CD4-positive, alpha-beta T cell (primary cell): ENCODE measurements at regions not wholly inside any gene's neighbourhood (a gene's known extent, or its start where the extent isn't known, plus 50 kb on each side); places are given as distances from the start of the nearest gene placed in this dataset.

Source experiments
- ATAC-seq: fragments of 200-7000 bp; cut with Tn5 transposase; one replicate; pipeline ENCODE4 v1.10.0; 2022; ENCODE audit warnings: mild to moderate bottlenecking; ENCODE audit not compliant: poor library complexity
- CTCF ChIA-PET: fragments of 350-600 bp; sonication (Branson Sonifier 250); formaldehyde crosslinking; loops from one replicate; lab custom pipeline; 2021; ENCODE audit warnings: antibody characterized with exemption, inconsistent platforms; lab: Charles Lee
- POLR2A ChIA-PET: fragments of 350-600 bp; sonication (Branson Sonifier 250); formaldehyde crosslinking; loops from one replicate; lab custom pipeline; 2021; ENCODE audit warnings: antibody characterized with exemption, inconsistent platforms; lab: Charles Lee
- DNase-seq, 14 experiments: peaks; one replicate each; pipeline ENCODE4 v3.0.0-alpha.2; 2013 to 2020; ENCODE audit warnings: mixed read lengths in 2 of 14
- H3K27ac ChIP-seq, 2 donors: one replicate each; pipeline versions ENCODE4 v1.5.1 to v1.7.0; 2013; ENCODE audit warnings: low read length in 2 of 2, low read depth in 1 of 2, mild to moderate bottlenecking in 1 of 2
- H3K27me3 ChIP-seq, 2 experiments: 1 replicate in 1 of 2; 2 replicates in 1 of 2; pipeline versions ENCODE4 v1.6.1 to v1.7.0; 2013; ENCODE audit warnings: low read length in 2 of 2, control low read depth in 1 of 2, mild to moderate bottlenecking in 1 of 2, moderate library complexity in 1 of 2; ENCODE audit not compliant: insufficient read depth in 2 of 2, control insufficient read depth in 1 of 2
- H3K36me3 ChIP-seq: one replicate; pipeline ENCODE4 v1.6.1; 2013; ENCODE audit warnings: low read length, control low read depth; ENCODE audit not compliant: insufficient read depth
- H3K4me1 ChIP-seq: one replicate; pipeline ENCODE4 v1.6.1; 2013; ENCODE audit warnings: low read length, control low read depth; ENCODE audit not compliant: insufficient read depth
- H3K4me3 ChIP-seq: one replicate; pipeline ENCODE4 v1.5.1; 2013; ENCODE audit warnings: mild to moderate bottlenecking, low read length, moderate library complexity
- H3K9me3 ChIP-seq, 2 experiments: 1 replicate in 1 of 2; 2 replicates in 1 of 2; pipeline versions ENCODE4 v1.6.1 to v1.7.0; 2013; ENCODE audit warnings: low read length in 2 of 2, mild to moderate bottlenecking in 2 of 2, control low read depth in 1 of 2, moderate library complexity in 1 of 2; ENCODE audit not compliant: control insufficient read depth in 1 of 2, insufficient read depth in 1 of 2
- H3K27ac Mint-ChIP-seq: one replicate; pipeline ENCODE4 v1.8.0; 2020; ENCODE audit warnings: mixed read lengths
- H3K27me3 Mint-ChIP-seq: one replicate; pipeline ENCODE4 v1.8.0; 2021; ENCODE audit warnings: mixed read lengths
- H3K36me3 Mint-ChIP-seq: one replicate; pipeline ENCODE4 v1.8.0; 2021; ENCODE audit warnings: low read depth, mixed read lengths
- H3K4me1 Mint-ChIP-seq: one replicate; pipeline ENCODE4 v1.8.0; 2021; ENCODE audit warnings: low read depth, mixed read lengths
- H3K4me3 Mint-ChIP-seq: one replicate; pipeline ENCODE4 v1.8.0; 2020; ENCODE audit warnings: mild to moderate bottlenecking, mixed read lengths
- H3K9me3 Mint-ChIP-seq: one replicate; pipeline ENCODE4 v1.8.0; 2020; ENCODE audit warnings: mixed read lengths
- CTCF ChIP-seq: fragments of 200-600 bp; IDR thresholded peaks from one replicate; pipeline ENCODE4 v1.8.0; 2022; ENCODE audit warnings: antibody characterized with exemption, mild to moderate bottlenecking
- intact Hi-C, 2 experiments: fragments of 100-400 bp; cut with DNase I in 1 of 2; cut with micrococcal nuclease in 1 of 2; formaldehyde crosslinking; loops; one replicate each; pipeline versions ENCODE4 v1.15.1 to v1.9.0; 2023 to 2025; cut with DNase I, micrococcal nuclease

DNA sequence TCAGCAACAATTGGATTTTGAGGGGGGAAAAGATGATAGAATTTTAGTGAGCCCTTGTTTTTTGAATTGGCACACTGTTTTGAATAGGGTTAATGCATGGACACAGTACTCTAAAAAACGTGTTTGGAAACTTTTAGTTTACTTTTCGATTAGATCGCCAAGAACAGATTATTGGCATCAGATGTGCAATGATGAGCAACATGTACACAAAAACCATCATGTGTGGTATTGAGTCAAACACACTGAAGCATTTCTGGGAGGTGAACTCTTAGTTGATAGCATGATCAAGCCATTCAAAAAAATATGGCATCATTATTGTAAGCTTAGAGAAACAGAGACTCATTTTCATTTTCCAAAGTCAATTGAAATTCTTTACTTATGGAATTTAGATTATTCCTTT, 329.2 kb downstream of the ADAMTS20 start:
- ATAC-seq, result no peak
- intact Hi-C loops, result no loop called here
- H3K4me1 Mint-ChIP-seq, result no peaks in the 10 kb centered on the region
- no peak for DNase-seq
- H3K36me3 Mint-ChIP-seq, result no peaks in the 10 kb centered on the region
- peaks cover 0 to 11% of the 10 kb centered on the region in 2 experiments for H3K9me3 ChIP-seq
- no peaks in the 10 kb centered on the region for H3K4me1 ChIP-seq
- H3K9me3 Mint-ChIP-seq, result peaks cover 4% of the 10 kb centered on the region
- POLR2A ChIA-PET, result no interaction called here
- CTCF ChIA-PET, result no interaction called here
- H3K27ac Mint-ChIP-seq, result no peak overlapping the region
- H3K27me3 ChIP-seq, result no peaks in the 10 kb centered on the region
- TF ChIP-seq CTCF, result no peak
- no peak overlapping the region for H3K27ac ChIP-seq
- no peaks in the 10 kb centered on the region for H3K27me3 Mint-ChIP-seq
- no peak overlapping the region for H3K4me3 Mint-ChIP-seq
- no peaks in the 10 kb centered on the region for H3K36me3 ChIP-seq
- no peak overlapping the region for H3K4me3 ChIP-seq

- no peaks in the 10 kb centered on the region for H3K27me3 Mint-ChIP-seq
These were observed 330.8 kb downstream of the ADAMTS20 start for GRCh38 chr12:43221216-43221615.

DNA sequence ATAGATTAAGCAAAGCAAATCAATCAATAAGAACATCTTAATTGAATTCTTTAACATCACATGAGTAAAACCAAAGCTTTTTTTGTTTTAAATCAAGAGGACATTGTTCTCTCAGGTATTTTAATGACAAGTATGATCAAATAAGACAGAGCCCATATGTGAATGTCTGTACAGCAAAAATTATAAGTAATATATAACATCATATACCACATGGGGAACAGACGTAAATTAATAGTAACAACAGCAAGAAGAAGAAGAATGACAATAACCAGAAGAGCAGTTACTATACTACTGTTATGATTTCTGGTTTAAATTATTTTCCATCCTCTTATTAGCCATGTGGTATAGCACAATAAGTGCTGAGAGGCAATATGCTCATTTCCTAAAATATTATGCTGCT, 335.5 kb downstream of the ADAMTS20 start:
- peaks cover 0 to 3% of the 10 kb centered on the region in 2 experiments for H3K9me3 ChIP-seq
- CTCF ChIA-PET, result no interaction called here
- no peak for TF ChIP-seq CTCF
- ATAC-seq, result no peak
- H3K36me3 ChIP-seq, result no peaks in the 10 kb centered on the region
- H3K27me3 ChIP-seq, result no peaks in the 10 kb centered on the region
- intact Hi-C loops, result no loop called here
- H3K4me3 ChIP-seq, result no peak overlapping the region
- no peak overlapping the region for H3K27ac ChIP-seq
- Mint-ChIP-seq H3K9me3 (no peaks in the 10 kb centered on the region), H3K36me3 (no peaks in the 10 kb centered on the region), H3K4me3 (no peak overlapping the region), H3K4me1 (no peaks in the 10 kb centered on the region), H3K27ac (no peak overlapping the region), H3K27me3 (no peaks in the 10 kb centered on the region)
- no peak for DNase-seq
- H3K4me1 ChIP-seq, result no peaks in the 10 kb centered on the region
- POLR2A ChIA-PET, result no interaction called here

More at GRCh38 chr12:43221216-43221615, 330.8 kb downstream of the ADAMTS20 start:
- peaks cover 0 to 11% of the 10 kb centered on the region in 2 experiments for H3K9me3 ChIP-seq
- Mint-ChIP-seq H3K4me3 (no peak overlapping the region), H3K4me1 (no peaks in the 10 kb centered on the region), H3K9me3 (no peaks in the 10 kb centered on the region), H3K27ac (no peak overlapping the region), H3K36me3 (no peaks in the 10 kb centered on the region)
- CTCF ChIA-PET, result no interaction called here
- intact Hi-C loops, result no loop called here
- no peak overlapping the region for H3K27ac ChIP-seq
- no peak for TF ChIP-seq CTCF
- no peak overlapping the region for H3K4me3 ChIP-seq
- POLR2A ChIA-PET, result no interaction called here
- no peak for ATAC-seq
- no peaks in the 10 kb centered on the region for H3K27me3 ChIP-seq
- no peak for DNase-seq
- no peaks in the 10 kb centered on the region for H3K36me3 ChIP-seq
- H3K4me1 ChIP-seq, result no peaks in the 10 kb centered on the region
